ENCODE measurements at regions not wholly inside any gene's neighbourhood (a gene's known extent, or its start where the extent isn't known, plus 50 kb on each side); places are given as distances from the start of the nearest gene placed in this dataset.

- no peak for TF ChIP-seq CTCF (IDR thresholded peaks at IDR 0.05)
- TF ChIP-seq ZFX (IDR thresholded peaks at IDR 0.05; ENCODE audit: borderline replicate concordance), result no peak
- H3K27ac ChIP-seq, result no peak overlapping the region
Observed at GRCh38 chr1:87929906-87930305, 601.2 kb downstream of the LMO4 start.

GRCh38 chr1:87930796-87931195 lies 602.1 kb downstream of the LMO4 start:
- TF ChIP-seq CTCF (IDR thresholded peaks at IDR 0.05) (no peak), ZFX (IDR thresholded peaks at IDR 0.05; ENCODE audit: borderline replicate concordance) (no peak)
- no peak overlapping the region for H3K27ac ChIP-seq

GRCh38 chr1:87933171-87933570 lies 604.5 kb downstream of the LMO4 start:
- H3K27ac ChIP-seq, result no peak overlapping the region
- TF ChIP-seq ZFX (IDR thresholded peaks at IDR 0.05; ENCODE audit: borderline replicate concordance) (no peak), CTCF (IDR thresholded peaks at IDR 0.05) (no peak)

GRCh38 chr1:87935130-87935529 lies 606.5 kb downstream of the LMO4 start:
- H3K27ac ChIP-seq, result no peak overlapping the region
- no peak for TF ChIP-seq CTCF (IDR thresholded peaks at IDR 0.05)
- no peak for TF ChIP-seq ZFX (IDR thresholded peaks at IDR 0.05; ENCODE audit: borderline replicate concordance)

- H3K27ac ChIP-seq, result no peak overlapping the region
- TF ChIP-seq ZFX (IDR thresholded peaks at IDR 0.05; ENCODE audit: borderline replicate concordance) (no peak), CTCF (IDR thresholded peaks at IDR 0.05) (no peak)
Observed at GRCh38 chr1:87937831-87938395, 609.2 kb downstream of the LMO4 start.

GRCh38 chr1:87938631-87939030 lies 610.0 kb downstream of the LMO4 start:
- H3K27ac ChIP-seq, result no peak overlapping the region
- TF ChIP-seq CTCF (IDR thresholded peaks at IDR 0.05) (no peak), ZFX (IDR thresholded peaks at IDR 0.05; ENCODE audit: borderline replicate concordance) (no peak)

GRCh38 chr1:87939444-87939843 lies 610.8 kb downstream of the LMO4 start:
- H3K27ac ChIP-seq, result no peak overlapping the region

More at GRCh38 chr1:87939444-87939843, 610.8 kb downstream of the LMO4 start:
- TF ChIP-seq ZFX (IDR thresholded peaks at IDR 0.05; ENCODE audit: borderline replicate concordance) (no peak), CTCF (IDR thresholded peaks at IDR 0.05) (no peak)
